GM23338 (cell line): ENCODE measurements at regions not wholly inside any gene's neighbourhood (a gene's known extent, or its start where the extent isn't known, plus 50 kb on each side); places are given as distances from the start of the nearest gene placed in this dataset.

ENCODE experiments used
- ATAC-seq: fragments of 200-7000 bp; cut with Tn5 transposase; 3 replicates; pipeline ENCODE4 v1.9.1; 2020
- DNase-seq: peaks from one replicate; pipeline ENCODE4 v3.0.0-alpha.2; 2015; ENCODE audit warnings: low spot score
- H2AFZ ChIP-seq: fragments of 200-600 bp; sonication (generic); 2 replicates; pipeline ENCODE4 v1.8.0; 2016; ENCODE audit warnings: antibody characterized with exemption, mild to moderate bottlenecking, moderate library complexity
- H3F3A ChIP-seq: fragments of 200-600 bp; sonication (generic); replicated peaks from 2 replicates; pipeline ENCODE4 v1.8.0; 2017; ENCODE audit warnings: antibody characterized with exemption, mixed run types, low read depth
- H3K27ac ChIP-seq: fragments of 200-600 bp; sonication (generic); 2 replicates; pipeline ENCODE4 v1.6.1; 2016; ENCODE audit warnings: low read depth
- H3K27me3 ChIP-seq: fragments of 200-600 bp; sonication (generic); 2 replicates; pipeline ENCODE4 v1.8.0; 2016; ENCODE audit warnings: mild to moderate bottlenecking, mixed run types, moderate library complexity; ENCODE audit not compliant: insufficient read depth
- H3K36me3 ChIP-seq: fragments of 200-600 bp; sonication (generic); 2 replicates; pipeline ENCODE4 v1.8.0; 2016; ENCODE audit warnings: mild to moderate bottlenecking; ENCODE audit not compliant: insufficient read depth
- H3K4me1 ChIP-seq: fragments of 200-600 bp; sonication (generic); 2 replicates; pipeline ENCODE4 v1.8.0; 2016; ENCODE audit warnings: mild to moderate bottlenecking, moderate library complexity; ENCODE audit not compliant: insufficient read depth
- H3K4me2 ChIP-seq: fragments of 200-600 bp; sonication (generic); 2 replicates; pipeline ENCODE4 v1.7.1; 2017; ENCODE audit warnings: mixed run types
- H3K4me3 ChIP-seq: fragments of 200-600 bp; sonication (generic); 2 replicates; pipeline ENCODE4 v1.6.1; 2016; ENCODE audit warnings: mixed run types
- H3K79me2 ChIP-seq: fragments of 200-600 bp; sonication (generic); replicated peaks from 2 replicates; pipeline ENCODE4 v1.8.0; 2017; ENCODE audit warnings: mild to moderate bottlenecking; ENCODE audit not compliant: insufficient read depth
- H3K9me2 ChIP-seq: fragments of 200-600 bp; sonication (generic); 2 replicates; pipeline ENCODE4 v1.8.0; 2017; ENCODE audit not compliant: insufficient read depth
- H4K20me1 ChIP-seq: fragments of 200-600 bp; sonication (generic); replicated peaks from 2 replicates; pipeline ENCODE4 v1.8.0; 2017; ENCODE audit warnings: mild to moderate bottlenecking; ENCODE audit not compliant: insufficient read depth
- H3K27ac Mint-ChIP-seq: 2 replicates; pipeline ENCODE4 v1.8.0; 2020; ENCODE audit warnings: inconsistent platforms, mild to moderate bottlenecking, moderate library complexity, mixed read lengths
- H3K27me3 Mint-ChIP-seq: 3 replicates; pipeline ENCODE4 v1.8.0; 2022; ENCODE audit warnings: low read depth, mild to moderate bottlenecking, moderate library complexity, mixed read lengths, inconsistent platforms; ENCODE audit not compliant: insufficient read depth, poor library complexity
- H3K36me3 Mint-ChIP-seq: 3 replicates; pipeline ENCODE4 v1.8.0; 2021; ENCODE audit warnings: low read depth, mild to moderate bottlenecking, inconsistent platforms, moderate library complexity, mixed read lengths
- H3K4me1 Mint-ChIP-seq: 3 replicates; pipeline ENCODE4 v1.8.0; 2020; ENCODE audit warnings: mild to moderate bottlenecking, inconsistent platforms, mixed read lengths
- H3K4me3 Mint-ChIP-seq: 3 replicates; pipeline ENCODE4 v1.8.0; 2021; ENCODE audit warnings: moderate library complexity, mild to moderate bottlenecking, inconsistent platforms, mixed read lengths
- H3K9me3 Mint-ChIP-seq: 3 replicates; pipeline ENCODE4 v1.8.0; 2020; ENCODE audit warnings: moderate library complexity, mild to moderate bottlenecking, inconsistent platforms, mixed read lengths
- CTCF ChIP-seq, 2 experiments: fragments of 200-600 bp in 1 of 2; sonication (generic) in 1 of 2; conservative IDR thresholded peaks; 2 replicates each; pipeline versions ENCODE4 v1.5.1 to v1.6.1; 2016 to 2017; ENCODE audit warnings: antibody characterized with exemption in 2 of 2, low read depth in 2 of 2, mild to moderate bottlenecking in 2 of 2, moderate library complexity in 1 of 2
- ETS1 ChIP-seq: IDR thresholded peaks from 2 replicates; pipeline ENCODE4 v1.6.1; 2016; ENCODE audit warnings: antibody characterized with exemption
- EZH2phosphoT487 ChIP-seq: fragments of 200-600 bp; sonication (generic); IDR thresholded peaks from one replicate; pipeline ENCODE4 v1.8.1; 2018; ENCODE audit warnings: antibody characterized with exemption; ENCODE audit not compliant: unreplicated experiment
- POLR2AphosphoS5 ChIP-seq: IDR thresholded peaks from 2 replicates; pipeline ENCODE4 v1.6.1; 2016; ENCODE audit warnings: antibody characterized with exemption, low read depth
- STAT1 ChIP-seq: IDR thresholded peaks from one replicate; pipeline ENCODE4 v1.6.1; 2016; ENCODE audit warnings: antibody characterized with exemption; ENCODE audit not compliant: unreplicated experiment
- ZNF331 ChIP-seq: fragments of 250-450 bp; sonication (Bioruptor Pico); IDR thresholded peaks from 2 replicates; pipeline ENCODE4 v1.5.0; 2020; ENCODE audit warnings: low read depth, mild to moderate bottlenecking, moderate library complexity
- ZNF462 ChIP-seq: fragments of 250-450 bp; sonication (Bioruptor Pico); IDR thresholded peaks from 2 replicates; pipeline ENCODE4 v1.5.0; 2020; ENCODE audit warnings: mild to moderate bottlenecking, moderate library complexity
- TF ChIP-seq, protein P1 (sequence below): IDR thresholded peaks from one replicate; pipeline ENCODE4 v1.6.1; 2018; ENCODE audit warnings: antibody characterized with exemption; ENCODE audit not compliant: unreplicated experiment

- TF ChIP-seq CTCF (conservative IDR thresholded peaks at IDR 0.05; ENCODE audit: low read depth in 2 of 2) (no peak), POLR2AphosphoS5 (no peak), STAT1 (no peak), ETS1 (no peak), ZNF331 (CRISPR knock-in tag) (no peak)
- TF ChIP-seq, protein P1, sequence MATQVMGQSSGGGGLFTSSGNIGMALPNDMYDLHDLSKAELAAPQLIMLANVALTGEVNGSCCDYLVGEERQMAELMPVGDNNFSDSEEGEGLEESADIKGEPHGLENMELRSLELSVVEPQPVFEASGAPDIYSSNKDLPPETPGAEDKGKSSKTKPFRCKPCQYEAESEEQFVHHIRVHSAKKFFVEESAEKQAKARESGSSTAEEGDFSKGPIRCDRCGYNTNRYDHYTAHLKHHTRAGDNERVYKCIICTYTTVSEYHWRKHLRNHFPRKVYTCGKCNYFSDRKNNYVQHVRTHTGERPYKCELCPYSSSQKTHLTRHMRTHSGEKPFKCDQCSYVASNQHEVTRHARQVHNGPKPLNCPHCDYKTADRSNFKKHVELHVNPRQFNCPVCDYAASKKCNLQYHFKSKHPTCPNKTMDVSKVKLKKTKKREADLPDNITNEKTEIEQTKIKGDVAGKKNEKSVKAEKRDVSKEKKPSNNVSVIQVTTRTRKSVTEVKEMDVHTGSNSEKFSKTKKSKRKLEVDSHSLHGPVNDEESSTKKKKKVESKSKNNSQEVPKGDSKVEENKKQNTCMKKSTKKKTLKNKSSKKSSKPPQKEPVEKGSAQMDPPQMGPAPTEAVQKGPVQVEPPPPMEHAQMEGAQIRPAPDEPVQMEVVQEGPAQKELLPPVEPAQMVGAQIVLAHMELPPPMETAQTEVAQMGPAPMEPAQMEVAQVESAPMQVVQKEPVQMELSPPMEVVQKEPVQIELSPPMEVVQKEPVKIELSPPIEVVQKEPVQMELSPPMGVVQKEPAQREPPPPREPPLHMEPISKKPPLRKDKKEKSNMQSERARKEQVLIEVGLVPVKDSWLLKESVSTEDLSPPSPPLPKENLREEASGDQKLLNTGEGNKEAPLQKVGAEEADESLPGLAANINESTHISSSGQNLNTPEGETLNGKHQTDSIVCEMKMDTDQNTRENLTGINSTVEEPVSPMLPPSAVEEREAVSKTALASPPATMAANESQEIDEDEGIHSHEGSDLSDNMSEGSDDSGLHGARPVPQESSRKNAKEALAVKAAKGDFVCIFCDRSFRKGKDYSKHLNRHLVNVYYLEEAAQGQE: no peak
Observed at GRCh38 chr18:50469380-50469781, 90.5 kb upstream of the MAPK4 start (continued).

GRCh38 chr18:50472941-50473340, 86.9 kb upstream of the MAPK4 start:
- Histone ChIP-seq H3K4me3 (no peak overlapping the region), H3K9me2 (peaks cover 18% of the 10 kb centered on the region; the same call in 1 of the 2 replicates), H3K4me2 (no peak overlapping the region), H3K4me1 (no peaks in the 10 kb centered on the region), H3F3A (no peaks in the 10 kb centered on the region), H3K79me2 (no peaks in the 10 kb centered on the region), H2AFZ (no peak overlapping the region; the same call in 1 of the 2 replicates), H4K20me1 (no peaks in the 10 kb centered on the region), H3K27ac (no peak overlapping the region), H3K36me3 (no peaks in the 10 kb centered on the region), H3K27me3 (no peaks in the 10 kb centered on the region)
- Mint-ChIP-seq H3K9me3 (no peaks in the 10 kb centered on the region), H3K36me3 (no peaks in the 10 kb centered on the region; the same call in 2 of the 3 replicates), H3K4me1 (peaks cover 2% of the 10 kb centered on the region; the same call in 2 of the 3 replicates), H3K27me3 (peaks cover 9% of the 10 kb centered on the region), H3K27ac (no peak overlapping the region), H3K4me3 (no peak overlapping the region)
- DNase-seq: no peak
- ATAC-seq: no peak
- TF ChIP-seq ZNF462 (CRISPR knock-in tag): no peak
- TF ChIP-seq EZH2phosphoT487: no peak
- no peak for TF ChIP-seq CTCF (conservative IDR thresholded peaks at IDR 0.05; ENCODE audit: low read depth in 2 of 2)
